GM18507 (cell line): ENCODE measurements at regions not wholly inside any gene's neighbourhood (a gene's known extent, or its start where the extent isn't known, plus 50 kb on each side); places are given as distances from the start of the nearest gene placed in this dataset.
"Not testable (repeated sequence)": the region's sequence is repeated elsewhere in the genome, so short reads cannot be mapped to it uniquely, and the experiment has no call there.

Experiments
- DNase-seq: peaks from one replicate; pipeline ENCODE4 v3.0.0; 2011; ENCODE audit warnings: low read depth; ENCODE audit not compliant: insufficient read length; ENCODE audit errors: extremely low spot score
- FAIRE-seq: peaks from 2 replicates; lab custom pipeline; 2011; peaks lifted over from hg19 to GRCh38; lab: Jason Lieb, UNC

DNA sequence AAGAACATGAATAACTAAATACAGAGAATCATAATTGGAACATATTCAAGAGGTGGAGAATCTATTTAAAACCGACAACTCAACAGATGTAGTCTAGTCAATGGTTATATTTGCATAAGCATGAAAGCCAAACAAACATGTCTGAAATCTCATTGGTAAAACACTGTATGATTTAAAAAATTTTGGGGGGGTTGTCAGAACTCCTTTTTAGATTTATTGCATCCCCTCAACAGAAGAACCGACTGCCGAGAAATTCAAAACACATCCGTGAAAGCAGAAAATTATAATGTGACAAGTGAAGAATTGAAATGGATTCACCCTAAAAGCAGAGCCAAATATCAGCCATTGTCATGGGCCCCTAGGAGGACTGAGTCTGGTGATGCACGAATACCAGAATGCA lies 633.4 kb upstream of the KCNMB2 start:
- DNase-seq (no peak), FAIRE-seq (no peak)

DNA sequence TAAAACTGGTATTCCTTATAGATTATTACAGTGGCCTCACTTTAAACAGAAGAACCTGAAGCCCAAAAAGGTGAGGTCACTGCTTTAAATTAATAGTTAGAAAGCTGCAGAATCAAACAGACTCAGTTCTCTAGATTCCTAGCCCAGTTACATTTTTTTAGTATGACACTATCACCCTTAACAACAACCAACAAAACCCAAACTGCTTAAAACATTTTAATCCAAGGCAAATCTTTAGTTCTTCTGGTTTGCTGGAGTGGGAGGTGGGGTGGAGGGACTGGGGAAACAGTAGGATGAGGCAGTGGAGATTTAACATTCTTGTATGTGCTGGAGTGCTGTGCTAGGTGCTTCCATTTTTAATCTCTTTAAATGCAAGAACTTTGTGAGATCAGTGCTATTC lies 631.6 kb upstream of the KCNMB2 start:
- no peak for DNase-seq

DNA sequence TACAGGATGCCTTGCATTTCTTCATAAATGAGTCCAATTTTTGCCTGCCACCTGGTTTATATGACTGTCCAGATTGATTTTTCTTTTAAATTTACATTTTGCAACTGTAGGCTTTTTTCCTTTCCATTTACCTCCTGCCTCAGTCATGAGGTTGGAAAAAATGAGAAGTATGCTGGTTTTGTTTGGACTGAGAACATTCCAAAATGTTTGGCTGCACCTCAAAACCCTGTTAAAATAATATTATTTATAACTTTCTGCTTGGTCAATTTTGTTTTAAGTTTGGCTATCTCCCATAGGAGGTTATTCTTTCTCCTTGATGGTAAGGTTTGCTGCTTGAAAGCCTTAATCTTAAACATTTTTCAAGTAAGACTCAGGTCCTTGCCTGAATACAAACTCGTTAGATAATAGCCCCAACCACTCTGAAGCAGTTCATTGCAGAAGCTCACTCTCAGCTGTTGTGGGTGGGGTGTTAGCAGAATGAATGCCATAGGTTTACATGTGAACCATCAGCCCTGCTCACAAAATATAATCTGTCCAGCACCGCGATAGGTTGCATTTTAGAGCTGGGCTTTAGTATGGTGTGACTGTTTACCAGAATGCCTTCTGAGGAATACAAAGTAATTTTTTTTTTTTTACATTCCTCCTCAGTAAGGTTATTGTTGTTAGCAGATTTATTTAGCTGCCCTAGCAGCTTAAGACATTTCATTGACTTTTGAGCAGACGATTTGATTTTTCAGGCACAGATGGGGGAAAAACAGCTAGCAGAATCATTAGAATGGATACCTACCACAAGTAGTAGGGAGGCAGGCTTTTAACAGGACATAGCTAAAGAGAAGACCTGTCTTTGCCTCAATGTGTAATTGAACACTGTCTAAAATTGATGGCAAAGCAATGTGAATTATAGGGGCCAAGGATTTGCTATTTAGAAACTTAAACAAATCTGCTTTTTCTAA lies 630.8 kb upstream of the KCNMB2 start:
- no peak for FAIRE-seq
- DNase-seq, result no peak

More for the DNA sequence above, 631.6 kb upstream of the KCNMB2 start:
- no peak for FAIRE-seq

- FAIRE-seq, result no peak
- DNase-seq, result no peak
These were observed 630.1 kb upstream of the KCNMB2 start for GRCh38 chr3:177906126-177906511.

- FAIRE-seq, result no peak
- DNase-seq, result no peak
These were observed 629.5 kb upstream of the KCNMB2 start for GRCh38 chr3:177906578-177907229.

DNA sequence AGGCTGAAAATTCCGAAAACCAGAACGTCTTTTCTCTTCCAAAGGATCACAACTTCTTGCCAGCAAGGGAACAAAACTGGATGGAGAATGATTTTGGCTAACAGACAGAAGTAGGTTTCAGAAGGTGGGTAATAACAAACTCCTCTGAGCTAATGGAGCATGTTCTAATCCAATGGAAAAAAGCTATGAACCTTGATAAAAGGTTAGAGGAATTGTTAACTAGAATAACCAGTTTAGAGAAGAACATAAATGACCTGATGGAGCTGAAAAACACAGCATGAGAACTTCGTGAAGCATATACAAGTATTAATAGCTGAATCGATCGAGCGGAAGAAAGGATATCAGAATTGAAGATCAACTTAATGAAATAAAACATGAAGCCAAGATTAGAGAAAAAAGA lies 626.7 kb upstream of the KCNMB2 start:
- not testable (repeated sequence) for FAIRE-seq, DNase-seq

- FAIRE-seq (no peak), DNase-seq (no peak)
These were observed 622.0 kb upstream of the KCNMB2 start for GRCh38 chr3:177914224-177914623.

DNA sequence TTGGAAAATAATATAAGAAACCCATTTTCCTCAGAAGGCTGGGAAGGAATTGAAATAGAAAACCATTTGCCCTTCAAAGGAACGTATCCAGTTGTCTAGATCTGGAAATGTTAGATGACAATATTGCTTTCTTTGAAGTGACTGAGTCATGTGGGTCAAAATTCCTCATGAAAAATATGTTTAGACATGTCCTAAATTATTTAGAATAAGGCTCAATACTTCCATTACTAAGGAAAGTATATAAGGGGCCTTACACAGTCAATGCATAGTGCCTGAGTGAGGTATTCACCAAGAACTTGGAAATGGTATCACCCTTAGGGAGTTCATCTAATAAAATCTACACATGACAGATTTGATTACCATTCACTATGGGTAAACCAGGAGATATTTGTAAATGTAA lies 619.8 kb upstream of the KCNMB2 start:
- DNase-seq (no peak), FAIRE-seq (no peak)

DNA sequence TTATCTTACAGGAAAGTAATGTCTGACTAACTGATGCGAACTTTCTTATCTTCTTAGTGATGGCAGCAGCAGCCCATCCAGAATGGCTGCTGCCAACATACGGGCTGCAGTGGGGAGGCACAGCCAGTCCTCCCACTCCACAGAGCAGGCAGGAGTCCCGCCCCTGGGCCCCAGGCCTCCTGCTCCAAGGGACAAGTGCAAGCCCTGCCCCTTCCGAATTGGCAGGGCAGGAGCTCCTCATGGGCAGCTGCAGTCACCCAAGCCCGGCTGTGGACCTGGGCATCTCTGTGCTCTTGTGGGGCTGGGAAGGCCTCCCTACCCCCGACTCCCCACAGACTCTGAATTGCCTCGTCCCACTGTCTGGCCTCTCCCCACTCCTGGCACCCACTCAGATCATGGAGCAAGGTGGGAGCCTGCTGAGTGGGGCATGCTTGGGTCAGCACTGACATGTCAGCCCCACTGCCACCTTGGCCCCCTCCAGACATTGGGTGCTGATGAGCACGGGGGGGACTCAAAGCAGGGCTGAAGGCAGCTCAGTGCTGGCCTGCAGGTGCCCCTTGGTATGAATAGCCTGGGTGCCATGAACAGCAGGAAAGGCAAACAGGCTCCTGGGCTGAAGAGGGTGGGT lies 618.9 kb upstream of the KCNMB2 start:
- FAIRE-seq (no peak), DNase-seq (no peak)

DNA sequence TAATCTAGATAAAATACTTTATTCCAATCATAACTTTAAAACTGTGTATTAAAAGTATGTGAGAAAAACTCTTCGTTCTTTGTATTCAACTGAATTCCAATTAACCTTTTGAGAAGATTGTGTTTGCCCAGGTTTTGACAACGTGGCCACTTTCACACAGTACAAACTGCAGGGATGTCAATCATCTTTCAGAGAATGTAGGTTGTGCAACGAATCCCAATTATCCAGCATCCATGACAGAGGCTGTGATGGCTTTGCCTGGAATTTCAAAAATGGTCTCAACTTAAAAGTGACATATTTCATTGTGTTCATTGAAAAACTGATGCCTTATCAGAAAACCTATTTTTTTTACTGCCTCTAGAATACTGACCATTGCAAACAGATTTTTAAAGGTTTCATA lies 615.1 kb upstream of the KCNMB2 start:
- no peak for FAIRE-seq
- no peak for DNase-seq

DNA sequence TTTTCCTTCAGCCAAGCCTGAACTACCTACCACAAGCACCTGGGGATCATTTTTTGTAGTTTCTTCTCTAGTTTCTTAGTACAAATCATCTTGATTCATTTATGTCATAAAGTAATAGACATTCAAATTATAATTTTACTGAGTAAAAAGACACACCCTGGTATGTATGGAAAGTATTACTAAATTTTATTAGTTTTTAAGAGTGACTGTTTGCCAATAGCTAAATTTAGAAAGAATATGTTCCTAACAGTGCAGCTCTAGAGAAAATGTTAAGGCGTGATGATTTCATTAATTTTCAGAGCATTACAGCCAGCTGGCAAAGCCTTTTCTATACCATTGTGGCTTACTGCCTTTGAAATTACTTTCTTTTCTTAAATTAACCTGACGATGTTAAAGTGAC lies 612.0 kb upstream of the KCNMB2 start:
- DNase-seq (no peak), FAIRE-seq (no peak)

- FAIRE-seq (no peak), DNase-seq (no peak)
These were observed 607.9 kb upstream of the KCNMB2 start for GRCh38 chr3:177928172-177928873.

GRCh38 chr3:177929310-177929709 lies 606.9 kb upstream of the KCNMB2 start:
- no peak for FAIRE-seq
- DNase-seq, result no peak

- FAIRE-seq, result no peak
These were observed 605.5 kb upstream of the KCNMB2 start for GRCh38 chr3:177930771-177931170.

GRCh38 chr3:177931346-177931745 lies 604.9 kb upstream of the KCNMB2 start:
- FAIRE-seq (no peak), DNase-seq (no peak)

More at GRCh38 chr3:177930771-177931170, 605.5 kb upstream of the KCNMB2 start:
- DNase-seq, result no peak

- DNase-seq (no peak), FAIRE-seq (no peak)
These were observed 603.9 kb upstream of the KCNMB2 start for GRCh38 chr3:177932346-177932745.

- no peak for FAIRE-seq
These were observed 603.2 kb upstream of the KCNMB2 start for GRCh38 chr3:177932750-177933660.

DNA sequence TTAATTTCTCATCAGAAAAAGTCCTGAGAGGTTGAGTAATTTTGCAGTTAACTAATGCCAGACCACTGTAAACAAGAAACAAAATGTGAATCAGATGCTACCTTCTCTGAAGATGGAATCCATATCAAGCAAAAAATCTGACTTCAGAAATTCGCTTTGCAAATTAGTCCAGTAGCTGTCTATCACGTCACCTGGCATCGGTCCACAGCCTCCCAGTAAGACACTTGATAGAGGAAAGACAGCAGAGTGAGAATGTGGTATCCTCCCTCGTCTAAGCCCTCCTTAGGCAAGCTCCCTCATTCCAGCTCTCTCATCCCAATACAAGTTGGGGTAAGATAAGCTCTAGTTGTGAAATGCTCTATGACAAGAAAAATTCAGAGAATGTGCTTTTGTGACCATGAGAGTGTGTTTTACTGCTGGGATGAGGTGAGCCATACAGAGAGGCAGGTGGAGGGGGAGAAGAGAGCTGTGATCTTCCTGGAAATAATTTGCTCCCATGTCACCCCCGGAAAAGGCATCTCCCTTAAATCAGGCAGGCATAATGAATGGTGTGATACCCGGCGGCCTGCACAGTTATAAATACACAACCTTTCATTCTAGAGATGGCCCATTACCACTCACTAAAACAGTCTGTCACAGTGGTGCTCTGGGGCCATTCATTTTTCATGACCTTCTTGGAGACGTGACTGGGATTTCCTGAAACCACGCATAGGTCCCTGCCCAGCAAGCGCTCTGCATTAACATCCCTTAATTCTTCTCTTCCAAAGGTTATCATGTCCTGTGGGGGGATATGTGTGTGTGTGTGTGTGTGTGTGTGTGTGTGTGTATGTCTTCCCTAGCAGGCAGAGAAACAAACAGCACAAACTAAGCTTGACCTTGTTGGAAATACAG lies 602.0 kb upstream of the KCNMB2 start:
- DNase-seq (no peak), FAIRE-seq (no peak)

More at GRCh38 chr3:177932750-177933660, 603.2 kb upstream of the KCNMB2 start:
- no peak for DNase-seq
